Endothelial cell (in vitro differentiated cells): ENCODE measurements at regions not wholly inside any gene's neighbourhood (a gene's known extent, or its start where the extent isn't known, plus 50 kb on each side); places are given as distances from the start of the nearest gene placed in this dataset.
A peak's percentile ranks its signal among the peaks of the same experiment; 100 is the strongest.
"Not testable (repeated sequence)": the region's sequence is repeated elsewhere in the genome, so short reads cannot be mapped to it uniquely, and the experiment has no call there.

Experiments used
- DNase-seq: peaks from one replicate; pipeline ENCODE4 v3.0.0; 2021; ENCODE audit warnings: low spot score
- H3K27ac Mint-ChIP-seq: one replicate; pipeline ENCODE4 v1.8.0; 2021; ENCODE audit warnings: mixed read lengths, inconsistent platforms; ENCODE audit not compliant: unreplicated experiment
- H3K27me3 Mint-ChIP-seq: one replicate; pipeline ENCODE4 v1.8.0; 2021; ENCODE audit warnings: mild to moderate bottlenecking, moderate library complexity, mixed read lengths, inconsistent platforms; ENCODE audit not compliant: unreplicated experiment
- H3K36me3 Mint-ChIP-seq: one replicate; pipeline ENCODE4 v1.8.0; 2021; ENCODE audit warnings: mild to moderate bottlenecking, low read depth, mixed read lengths, inconsistent platforms; ENCODE audit not compliant: unreplicated experiment
- H3K4me1 Mint-ChIP-seq: one replicate; pipeline ENCODE4 v1.8.0; 2021; ENCODE audit warnings: mild to moderate bottlenecking, mixed read lengths, inconsistent platforms; ENCODE audit not compliant: unreplicated experiment
- H3K4me3 Mint-ChIP-seq: one replicate; pipeline ENCODE4 v1.8.0; 2021; ENCODE audit warnings: mild to moderate bottlenecking, mixed read lengths, inconsistent platforms; ENCODE audit not compliant: unreplicated experiment
- H3K9me3 Mint-ChIP-seq: one replicate; pipeline ENCODE4 v1.8.0; 2021; ENCODE audit warnings: mixed read lengths, inconsistent platforms; ENCODE audit not compliant: unreplicated experiment
- CTCF ChIP-seq: fragments of 200-600 bp; sonication (generic); IDR thresholded peaks from one replicate; pipeline ENCODE4 v1.5.0; 2021; ENCODE audit warnings: antibody characterized with exemption; ENCODE audit not compliant: unreplicated experiment

GRCh38 chr1:143717434-143717833, 254.4 kb downstream of the FAM72C start:
- H3K9me3 Mint-ChIP-seq = no peaks in the 10 kb centered on the region
- no peak overlapping the region for H3K4me3 Mint-ChIP-seq
- H3K36me3 Mint-ChIP-seq = no peaks in the 10 kb centered on the region
- H3K27me3 Mint-ChIP-seq = no peaks in the 10 kb centered on the region
- peaks cover 5% of the 10 kb centered on the region for H3K4me1 Mint-ChIP-seq
- H3K27ac Mint-ChIP-seq = no peak overlapping the region
- no peak for TF ChIP-seq CTCF
- DNase-seq = no peak

- not testable (repeated sequence) for H3K9me3 Mint-ChIP-seq, H3K36me3 Mint-ChIP-seq, H3K27ac Mint-ChIP-seq, H3K27me3 Mint-ChIP-seq, H3K4me3 Mint-ChIP-seq, DNase-seq
- H3K4me1 Mint-ChIP-seq = peaks cover 12% of the 10 kb centered on the region
These were observed 256.9 kb downstream of the FAM72C start for GRCh38 chr1:143714913-143715312.

- not testable (repeated sequence) for H3K36me3 Mint-ChIP-seq, DNase-seq, H3K27me3 Mint-ChIP-seq, H3K9me3 Mint-ChIP-seq, H3K4me3 Mint-ChIP-seq
- TF ChIP-seq CTCF = peak; percentile 28
- H3K27ac Mint-ChIP-seq = peak overlapping the region; percentile 92
- H3K4me1 Mint-ChIP-seq = peaks cover 17% of the 10 kb centered on the region
These were observed 262.1 kb downstream of the FAM72C start for GRCh38 chr1:143709606-143710259.

DNA sequence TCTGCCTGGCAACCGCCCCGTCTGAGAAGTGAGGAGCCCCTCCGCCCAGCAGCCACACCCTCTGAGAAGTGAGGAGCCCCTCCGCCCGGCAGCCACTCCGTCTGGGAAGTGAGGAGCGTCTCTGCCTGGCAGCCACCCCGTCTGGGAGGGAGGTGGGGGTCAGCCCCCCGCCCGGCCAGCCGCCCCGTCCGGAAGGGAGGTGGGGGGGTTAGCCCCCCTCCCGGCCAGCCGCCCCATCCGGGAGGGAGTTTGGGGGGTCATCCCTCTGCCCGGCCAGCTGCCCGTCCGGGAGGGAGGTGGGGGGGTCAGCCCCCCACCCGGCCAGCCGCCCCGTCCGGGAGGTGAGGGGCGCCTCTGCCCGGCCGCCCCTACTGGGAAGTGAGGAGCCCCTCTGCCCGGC, 269.0 kb downstream of the FAM72C start:
- H3K27me3 Mint-ChIP-seq, DNase-seq, H3K9me3 Mint-ChIP-seq, H3K27ac Mint-ChIP-seq, H3K4me3 Mint-ChIP-seq, H3K36me3 Mint-ChIP-seq, H3K4me1 Mint-ChIP-seq: not testable (repeated sequence)

DNA sequence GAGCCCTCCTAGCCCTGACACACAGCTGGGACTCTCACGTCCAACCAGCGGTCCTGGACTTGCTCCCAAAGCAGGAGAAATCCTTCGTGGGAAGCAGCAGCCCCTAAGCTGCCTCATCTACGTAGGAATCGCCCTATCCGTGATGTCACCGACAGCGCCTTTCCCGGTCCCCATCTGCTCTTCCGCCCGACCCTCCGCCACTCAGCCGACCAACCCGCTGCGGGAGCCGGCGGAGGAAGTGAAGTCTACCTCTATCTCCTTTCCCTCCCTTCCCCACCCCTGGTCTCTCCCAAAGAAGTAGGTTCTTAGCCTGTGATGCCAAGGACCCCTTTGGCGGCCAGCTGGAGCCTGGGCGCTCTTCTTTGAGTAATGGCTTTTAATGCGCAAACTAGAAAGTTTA, 272.1 kb downstream of the FAM72C start:
- peaks cover 1% of the 10 kb centered on the region for H3K27me3 Mint-ChIP-seq
- DNase-seq = peak; percentile 25

More for the DNA sequence above, 272.1 kb downstream of the FAM72C start:
- Mint-ChIP-seq H3K36me3 (no peaks in the 10 kb centered on the region), H3K27ac (peak overlapping the region; percentile 13), H3K4me3 (no peak overlapping the region), H3K4me1 (peaks cover 10% of the 10 kb centered on the region), H3K9me3 (no peaks in the 10 kb centered on the region)
- TF ChIP-seq CTCF = no peak
